ENCODE measurements at regions not wholly inside any gene's neighbourhood (a gene's known extent, or its start where the extent isn't known, plus 50 kb on each side); places are given as distances from the start of the nearest gene placed in this dataset.

GRCh38 chr12:5309654-5310053 lies 122.3 kb upstream of the NTF3 start:
- no peak for TF ChIP-seq CTCF (IDR thresholded peaks at IDR 0.05)
- no peak for TF ChIP-seq ZFX (IDR thresholded peaks at IDR 0.05; ENCODE audit: borderline replicate concordance)
